UCSD-AML1 (cell line): ENCODE measurements at regions not wholly inside any gene's neighbourhood (a gene's known extent, or its start where the extent isn't known, plus 50 kb on each side); places are given as distances from the start of the nearest gene placed in this dataset.
"Not testable (repeated sequence)": the region's sequence is repeated elsewhere in the genome, so short reads cannot be mapped to it uniquely, and the experiment has no call there.

Source experiments
- DNase-seq: peaks from one replicate; lab custom pipeline; 2025; ENCODE audit not compliant: unreplicated experiment; lab: John Stamatoyannopoulos, UW

GRCh38 chr2:187985923-187986322, 305.8 kb upstream of the GULP1 start:
- no peak for DNase-seq

GRCh38 chr2:187986390-187987105, 305.1 kb upstream of the GULP1 start:
- DNase-seq: no peak

GRCh38 chr2:187988348-187988747, 303.3 kb upstream of the GULP1 start:
- DNase-seq: no peak

GRCh38 chr2:187989925-187990623, 301.6 kb upstream of the GULP1 start:
- DNase-seq: no peak

- no peak for DNase-seq
Measured at GRCh38 chr2:187991389-187991788, 300.3 kb upstream of the GULP1 start.

GRCh38 chr2:187994464-187995331, 297.0 kb upstream of the GULP1 start:
- peak; percentile 5 for DNase-seq

DNA sequence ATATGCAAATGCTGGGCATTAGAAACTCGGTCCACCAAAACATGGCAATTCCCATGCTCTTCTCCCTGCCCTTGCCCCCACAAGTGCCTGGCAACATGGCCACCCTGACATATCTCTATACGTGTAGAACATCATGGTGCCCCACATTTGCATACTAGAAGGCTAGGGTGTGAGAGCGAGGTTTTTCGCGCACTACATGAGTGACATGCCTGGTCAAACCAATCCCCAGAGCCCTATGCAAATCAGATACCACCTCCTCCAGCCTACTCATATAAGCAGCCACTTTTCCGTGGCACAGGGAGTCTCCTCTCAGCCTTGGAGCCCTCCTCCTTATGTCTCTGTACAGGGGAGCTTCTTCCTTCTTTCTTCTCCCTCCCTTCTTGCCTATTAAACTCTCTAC, 296.1 kb upstream of the GULP1 start:
- DNase-seq: no peak

GRCh38 chr2:187996630-187997029, 295.0 kb upstream of the GULP1 start:
- no peak for DNase-seq

DNA sequence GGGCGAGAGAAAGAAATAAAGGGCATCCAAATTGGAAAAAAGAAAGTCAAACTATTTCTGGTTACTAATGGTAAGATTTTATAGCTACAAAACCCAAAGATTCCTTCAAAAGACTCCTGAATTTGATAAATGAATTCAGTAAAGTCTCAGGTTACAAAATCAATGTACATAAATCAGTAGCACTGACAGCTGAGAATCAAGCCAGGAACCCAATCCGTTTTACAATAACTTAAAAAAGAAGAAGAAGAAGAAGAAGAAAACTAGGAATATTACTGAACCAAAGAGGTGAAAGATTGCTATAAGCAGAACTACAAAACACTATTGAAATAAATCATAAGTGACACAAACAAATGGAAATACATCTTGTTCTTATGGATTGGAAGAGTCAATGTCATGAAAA, 291.5 kb upstream of the GULP1 start:
- DNase-seq: no peak

GRCh38 chr2:188003800-188004199, 287.9 kb upstream of the GULP1 start:
- no peak for DNase-seq

- DNase-seq: no peak
Measured at GRCh38 chr2:188013767-188014166, 277.9 kb upstream of the GULP1 start.

DNA sequence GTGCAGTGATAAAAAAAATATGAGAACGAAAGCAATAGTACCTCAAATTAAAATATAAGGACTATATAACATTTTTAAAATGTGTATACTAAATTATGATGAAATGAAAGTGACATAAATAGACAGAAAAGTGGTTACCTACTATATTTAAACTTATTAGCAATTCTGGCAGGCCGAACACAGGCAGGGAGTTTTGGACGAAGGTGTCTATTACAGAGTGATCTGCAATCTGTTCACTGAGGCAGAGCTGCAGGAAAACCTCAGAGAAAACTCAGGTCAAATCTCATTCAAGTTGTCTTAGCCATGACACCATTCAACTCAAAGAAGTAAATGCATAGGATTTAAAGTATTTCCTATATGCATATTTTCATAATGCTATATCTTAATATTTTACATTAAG, 274.8 kb upstream of the GULP1 start:
- no peak for DNase-seq

DNA sequence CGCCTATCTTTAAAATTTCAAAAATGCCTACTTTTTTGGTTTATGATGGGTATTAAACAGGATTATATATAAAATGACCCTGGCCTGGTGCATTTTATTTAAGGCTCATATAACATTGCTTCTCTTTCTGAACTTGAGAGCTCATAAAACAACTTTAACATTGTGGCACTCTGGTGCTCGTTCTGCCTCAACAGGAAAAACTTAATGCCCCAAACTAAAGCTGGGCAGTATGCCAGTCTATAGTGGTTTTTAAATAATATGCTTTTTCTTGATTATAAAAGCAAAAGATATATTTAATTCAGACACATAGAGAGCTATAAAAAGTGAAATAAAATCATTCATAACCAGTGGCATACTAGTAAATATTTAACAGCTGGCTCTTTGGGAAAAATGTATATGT, 269.3 kb upstream of the GULP1 start:
- no peak for DNase-seq

DNA sequence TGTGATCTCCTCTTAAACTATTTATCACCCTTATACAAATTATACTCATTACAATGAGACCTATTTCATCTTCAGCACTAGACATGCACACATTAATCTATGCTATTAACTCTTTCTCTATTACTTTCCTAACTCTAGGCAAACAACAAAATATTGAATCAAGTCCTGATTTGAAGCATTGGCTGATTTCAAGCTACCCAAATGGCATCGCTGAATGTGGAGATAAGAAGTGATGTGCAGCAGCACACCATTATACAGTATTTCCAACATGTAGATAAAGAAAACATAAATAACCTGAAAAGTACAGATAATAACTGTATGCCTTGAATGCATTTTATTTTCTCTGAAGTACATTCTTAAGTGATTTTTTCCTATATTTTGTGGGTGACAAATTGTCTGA, 268.6 kb upstream of the GULP1 start:
- no peak for DNase-seq

- no peak for DNase-seq
Measured at GRCh38 chr2:188024811-188025210, 266.9 kb upstream of the GULP1 start.

DNA sequence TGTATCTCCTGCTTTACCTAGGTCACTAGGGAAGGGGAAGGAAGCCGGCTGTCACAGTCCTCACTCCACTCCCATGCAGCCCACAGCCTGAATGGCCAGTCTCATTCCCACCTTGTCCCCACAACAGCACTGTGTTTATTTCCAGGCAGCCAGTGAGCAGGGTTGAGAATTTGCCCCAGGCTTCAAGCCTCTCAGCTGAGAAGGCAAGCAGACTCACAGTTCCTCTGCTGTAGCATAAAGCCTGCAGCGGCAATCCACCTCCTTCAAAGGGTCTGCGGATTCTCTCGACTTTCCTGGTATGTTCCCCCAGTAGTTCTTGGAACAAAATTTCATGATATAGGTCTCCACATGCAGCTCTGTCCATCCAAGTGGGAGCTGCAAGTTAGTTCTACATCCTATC, 262.9 kb upstream of the GULP1 start:
- DNase-seq: no peak

DNA sequence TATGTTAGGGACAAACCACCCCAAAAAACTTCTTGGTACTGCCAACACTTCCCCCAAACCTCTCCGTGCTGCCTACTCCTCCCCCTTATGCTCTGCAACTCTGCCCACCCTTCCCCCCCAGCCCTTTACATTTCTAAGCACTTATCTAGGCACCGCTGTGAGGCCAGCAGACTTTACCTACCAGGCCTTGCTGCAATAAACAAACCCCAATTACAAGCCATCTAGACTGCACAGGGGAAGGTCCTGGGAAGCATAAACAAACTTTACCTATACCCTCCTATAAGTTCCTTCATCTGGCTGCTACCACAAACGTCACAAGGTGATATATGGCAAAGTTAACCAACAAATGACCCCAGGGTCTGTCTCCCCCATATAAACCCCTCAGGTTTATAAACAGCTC, 259.4 kb upstream of the GULP1 start:
- no peak for DNase-seq

GRCh38 chr2:188032786-188033185, 258.9 kb upstream of the GULP1 start:
- no peak for DNase-seq

GRCh38 chr2:188033240-188033639, 258.4 kb upstream of the GULP1 start:
- DNase-seq: not testable (repeated sequence)

DNA sequence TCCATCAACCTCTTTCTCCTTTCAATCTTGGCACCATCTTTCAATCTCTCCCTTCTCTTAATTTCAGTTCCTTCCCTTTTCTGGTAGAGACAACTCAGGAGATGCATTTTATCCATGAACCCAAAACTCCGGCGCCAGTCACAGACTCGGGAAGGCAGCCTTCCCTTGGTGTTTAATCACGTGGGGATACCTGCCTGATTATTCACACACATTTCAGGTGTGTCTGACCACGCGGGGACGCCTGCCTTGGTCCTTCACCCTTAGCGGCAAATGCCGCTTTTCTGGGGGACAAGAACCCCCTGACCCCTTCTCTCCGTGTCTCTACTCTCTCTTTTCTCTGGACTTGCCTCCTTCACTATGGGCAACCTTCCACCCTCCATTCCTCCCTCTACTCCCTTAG, 257.6 kb upstream of the GULP1 start:
- DNase-seq: not testable (repeated sequence)

- DNase-seq: not testable (repeated sequence)
Measured at GRCh38 chr2:188035377-188035776, 256.3 kb upstream of the GULP1 start.

- not testable (repeated sequence) for DNase-seq
Measured at GRCh38 chr2:188036786-188037185, 254.9 kb upstream of the GULP1 start.
